ENCODE measurements at regions not wholly inside any gene's neighbourhood (a gene's known extent, or its start where the extent isn't known, plus 50 kb on each side); places are given as distances from the start of the nearest gene placed in this dataset.

- DNase-seq, result no peak
Measured at GRCh38 chr18:24530630-24531111, 70.2 kb downstream of the HRH4 start.

GRCh38 chr18:24534271-24534670 lies 73.8 kb downstream of the HRH4 start:
- no peak for DNase-seq

GRCh38 chr18:24534737-24535136 lies 74.3 kb downstream of the HRH4 start:
- DNase-seq, result no peak

- no peak for DNase-seq
Measured at GRCh38 chr18:24535527-24536295, 75.3 kb downstream of the HRH4 start.

- no peak for DNase-seq
Measured at GRCh38 chr18:24536326-24536725, 75.9 kb downstream of the HRH4 start.

GRCh38 chr18:24536834-24537233 lies 76.4 kb downstream of the HRH4 start:
- DNase-seq, result no peak

- DNase-seq, result no peak
Measured at GRCh38 chr18:24538414-24539264, 78.2 kb downstream of the HRH4 start.

GRCh38 chr18:24539866-24540617 lies 79.6 kb downstream of the HRH4 start:
- DNase-seq, result no peak

- DNase-seq, result no peak
Measured at GRCh38 chr18:24540896-24541295, 80.5 kb downstream of the HRH4 start.

- DNase-seq, result no peak
Measured at GRCh38 chr18:24543086-24543794, 82.8 kb downstream of the HRH4 start.

- DNase-seq, result no peak
Measured at GRCh38 chr18:24543795-24544498, 83.5 kb downstream of the HRH4 start.

GRCh38 chr18:24544949-24545348 lies 84.5 kb downstream of the HRH4 start:
- no peak for DNase-seq

- DNase-seq, result no peak
Measured at GRCh38 chr18:24545651-24546050, 85.2 kb downstream of the HRH4 start.

GRCh38 chr18:24546307-24546706 lies 85.9 kb downstream of the HRH4 start:
- no peak for DNase-seq

GRCh38 chr18:24548583-24548982 lies 88.1 kb downstream of the HRH4 start:
- DNase-seq, result no peak

GRCh38 chr18:24552218-24552617 lies 91.8 kb downstream of the HRH4 start:
- no peak for DNase-seq

GRCh38 chr18:24553571-24554285 lies 93.3 kb downstream of the HRH4 start:
- no peak for DNase-seq

- no peak for DNase-seq
Measured at GRCh38 chr18:24558403-24558802, 98.0 kb downstream of the HRH4 start.

GRCh38 chr18:24559526-24559925 lies 99.1 kb downstream of the HRH4 start:
- DNase-seq, result no peak

- DNase-seq, result no peak
Measured at GRCh38 chr18:24560511-24560981, 100.1 kb downstream of the HRH4 start.

GRCh38 chr18:24561369-24561965 lies 101.0 kb downstream of the HRH4 start:
- no peak for DNase-seq

All from CD4-positive, alpha-beta T cell treated with Interleukin-4 for 1 hour (primary cell).